ENCODE measurements at regions not wholly inside any gene's neighbourhood (a gene's known extent, or its start where the extent isn't known, plus 50 kb on each side); places are given as distances from the start of the nearest gene placed in this dataset.

DNA sequence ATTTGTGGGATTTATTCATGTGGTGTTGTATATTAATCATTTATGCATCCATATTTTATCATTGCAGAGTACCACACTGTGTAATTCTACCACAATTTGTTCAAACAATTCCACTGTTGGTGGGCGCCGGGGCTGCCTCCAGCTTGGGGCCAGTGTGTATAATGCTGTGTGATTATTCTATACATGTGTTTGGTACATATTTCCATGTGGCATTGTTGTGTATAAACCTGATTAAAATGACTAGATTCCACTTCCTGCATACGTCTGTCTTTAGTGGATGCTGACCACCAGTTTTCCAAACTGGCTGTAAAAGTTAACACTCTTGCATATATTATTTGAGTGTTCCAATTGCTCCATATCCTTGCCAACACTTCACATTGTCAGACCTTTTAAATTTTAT is 1213.8 kb downstream of the TBC1D22A start:
- Histone ChIP-seq H4K20me1 (ENCODE audit: low read depth, low read length) (no peaks in the 10 kb centered on the region), H3K4me3 (ENCODE audit: insufficient read depth, low read length, poor library complexity, severe bottlenecking) (no peak overlapping the region), H3F3A (ENCODE audit: insufficient read depth) (no peaks in the 10 kb centered on the region), H3K4me2 (ENCODE audit: low read depth, low read length, poor library complexity, severe bottlenecking) (no peak overlapping the region), H3K27ac (ENCODE audit: low read depth, low read length) (no peak overlapping the region), H3K9ac (ENCODE audit: low read length) (no peak overlapping the region), H3K79me2 (ENCODE audit: insufficient read depth, low read length) (no peaks in the 10 kb centered on the region), H2AFZ (ENCODE audit: low read depth, low read length, severe bottlenecking) (no peak overlapping the region), H3K9me3 (ENCODE audit: insufficient read depth, low read length) (peaks cover 3% of the 10 kb centered on the region; the same call in 1 of the 2 replicates), H3K36me3 (ENCODE audit: low read length) (no peaks in the 10 kb centered on the region), H3K27me3 (ENCODE audit: low read length) (no peaks in the 10 kb centered on the region), H3K9me2 (replicated peaks; ENCODE audit: insufficient read depth, low read length) (no peaks in the 10 kb centered on the region)
- TF ChIP-seq CTCF (IDR thresholded peaks at IDR 0.05; ENCODE audit: insufficient read depth, low read length, poor library complexity, severe bottlenecking) (no peak), EZH2phosphoT487 (conservative IDR thresholded peaks at IDR 0.05; ENCODE audit: low read length) (no peak)

DNA sequence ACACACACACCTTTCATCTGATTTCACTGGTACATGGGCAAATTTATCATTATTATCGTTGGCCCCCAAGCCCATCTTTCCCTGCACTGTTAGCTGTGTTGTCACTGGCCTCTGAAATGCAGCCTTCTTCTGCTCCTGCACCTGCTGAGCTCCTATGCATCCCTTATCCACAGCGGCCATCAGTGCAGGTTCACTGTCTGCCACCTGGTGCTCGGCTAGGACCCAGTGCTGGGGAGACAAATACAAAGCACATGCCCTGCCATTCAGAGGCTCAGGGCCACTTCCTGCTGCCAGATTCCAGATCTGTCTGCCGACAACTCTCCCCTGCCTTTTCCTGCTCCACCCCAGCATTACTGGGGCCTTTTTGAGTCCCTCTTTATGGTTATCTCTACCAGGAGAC is 1205.4 kb downstream of the TBC1D22A start:
- TF ChIP-seq CTCF (IDR thresholded peaks at IDR 0.05; ENCODE audit: insufficient read depth, low read length, poor library complexity, severe bottlenecking) (no peak), EZH2phosphoT487 (conservative IDR thresholded peaks at IDR 0.05; ENCODE audit: low read length) (no peak)
- Histone ChIP-seq H2AFZ (ENCODE audit: low read depth, low read length, severe bottlenecking) (no peak overlapping the region), H3K4me3 (ENCODE audit: insufficient read depth, low read length, poor library complexity, severe bottlenecking) (no peak overlapping the region), H3K27me3 (ENCODE audit: low read length) (no peaks in the 10 kb centered on the region), H3K36me3 (ENCODE audit: low read length) (no peaks in the 10 kb centered on the region), H3F3A (ENCODE audit: insufficient read depth) (no peaks in the 10 kb centered on the region), H4K20me1 (ENCODE audit: low read depth, low read length) (no peaks in the 10 kb centered on the region), H3K9ac (ENCODE audit: low read length) (no peak overlapping the region), H3K4me2 (ENCODE audit: low read depth, low read length, poor library complexity, severe bottlenecking) (no peak overlapping the region), H3K9me2 (replicated peaks; ENCODE audit: insufficient read depth, low read length) (no peaks in the 10 kb centered on the region), H3K27ac (ENCODE audit: low read depth, low read length) (no peak overlapping the region), H3K9me3 (ENCODE audit: insufficient read depth, low read length) (no peaks in the 10 kb centered on the region), H3K79me2 (ENCODE audit: insufficient read depth, low read length) (no peaks in the 10 kb centered on the region)

GRCh38 chr22:47966316-47966715 is 1203.9 kb downstream of the TBC1D22A start:
- H3K36me3 ChIP-seq (ENCODE audit: low read length), result no peaks in the 10 kb centered on the region
- no peaks in the 10 kb centered on the region for H3K79me2 ChIP-seq (ENCODE audit: insufficient read depth, low read length)
- H3K4me3 ChIP-seq (ENCODE audit: insufficient read depth, low read length, poor library complexity, severe bottlenecking), result no peak overlapping the region
- H2AFZ ChIP-seq (ENCODE audit: low read depth, low read length, severe bottlenecking), result no peak overlapping the region
- TF ChIP-seq CTCF (IDR thresholded peaks at IDR 0.05; ENCODE audit: insufficient read depth, low read length, poor library complexity, severe bottlenecking) (no peak), EZH2phosphoT487 (conservative IDR thresholded peaks at IDR 0.05; ENCODE audit: low read length) (no peak)
- H3K9me2 ChIP-seq (replicated peaks; ENCODE audit: insufficient read depth, low read length), result no peaks in the 10 kb centered on the region
- no peak overlapping the region for H3K9ac ChIP-seq (ENCODE audit: low read length)
- H3F3A ChIP-seq (ENCODE audit: insufficient read depth), result no peaks in the 10 kb centered on the region
- no peaks in the 10 kb centered on the region for H4K20me1 ChIP-seq (ENCODE audit: low read depth, low read length)
- H3K4me2 ChIP-seq (ENCODE audit: low read depth, low read length, poor library complexity, severe bottlenecking), result no peak overlapping the region
- H3K27me3 ChIP-seq (ENCODE audit: low read length), result no peaks in the 10 kb centered on the region
- no peak overlapping the region for H3K27ac ChIP-seq (ENCODE audit: low read depth, low read length)
- H3K9me3 ChIP-seq (ENCODE audit: insufficient read depth, low read length), result no peaks in the 10 kb centered on the region
